ENCODE measurements at regions not wholly inside any gene's neighbourhood (a gene's known extent, or its start where the extent isn't known, plus 50 kb on each side); places are given as distances from the start of the nearest gene placed in this dataset.

DNA sequence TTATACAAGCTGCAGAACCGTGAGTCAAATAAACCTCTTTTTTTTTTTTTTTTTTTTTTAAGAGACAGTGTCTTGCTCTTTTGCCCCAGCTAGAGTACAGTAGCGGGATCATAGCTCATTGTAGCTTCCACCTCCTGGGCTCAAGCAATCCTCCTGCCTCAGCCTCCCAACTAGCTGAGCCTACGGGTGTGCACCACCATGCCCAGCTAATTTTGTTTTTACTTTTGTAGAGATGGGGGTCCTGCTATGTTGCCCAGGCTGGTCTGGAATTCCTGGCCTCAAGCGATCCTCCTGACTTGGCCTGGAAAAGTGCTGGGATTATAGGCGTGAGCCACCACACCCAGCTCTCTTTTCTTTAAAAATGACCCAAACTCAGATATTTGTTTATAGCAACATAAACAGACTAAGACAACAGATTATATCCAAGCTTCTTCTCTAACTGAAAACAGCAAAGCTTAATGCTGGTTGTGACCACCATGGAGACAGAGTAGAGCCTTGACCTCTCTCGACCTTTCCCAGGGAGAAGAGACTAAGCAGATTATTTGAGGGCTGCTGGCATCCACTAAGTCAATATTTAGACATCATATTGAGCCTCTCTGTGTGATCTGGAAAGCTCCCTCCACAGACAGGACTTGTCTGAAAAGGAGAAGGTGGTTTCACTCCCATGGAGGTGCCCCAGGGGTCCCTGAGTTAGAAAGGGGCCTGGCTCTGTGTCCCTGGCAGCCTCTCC lies 150.0 kb downstream of the KCTD15 start:
- TF ChIP-seq, protein P1, sequence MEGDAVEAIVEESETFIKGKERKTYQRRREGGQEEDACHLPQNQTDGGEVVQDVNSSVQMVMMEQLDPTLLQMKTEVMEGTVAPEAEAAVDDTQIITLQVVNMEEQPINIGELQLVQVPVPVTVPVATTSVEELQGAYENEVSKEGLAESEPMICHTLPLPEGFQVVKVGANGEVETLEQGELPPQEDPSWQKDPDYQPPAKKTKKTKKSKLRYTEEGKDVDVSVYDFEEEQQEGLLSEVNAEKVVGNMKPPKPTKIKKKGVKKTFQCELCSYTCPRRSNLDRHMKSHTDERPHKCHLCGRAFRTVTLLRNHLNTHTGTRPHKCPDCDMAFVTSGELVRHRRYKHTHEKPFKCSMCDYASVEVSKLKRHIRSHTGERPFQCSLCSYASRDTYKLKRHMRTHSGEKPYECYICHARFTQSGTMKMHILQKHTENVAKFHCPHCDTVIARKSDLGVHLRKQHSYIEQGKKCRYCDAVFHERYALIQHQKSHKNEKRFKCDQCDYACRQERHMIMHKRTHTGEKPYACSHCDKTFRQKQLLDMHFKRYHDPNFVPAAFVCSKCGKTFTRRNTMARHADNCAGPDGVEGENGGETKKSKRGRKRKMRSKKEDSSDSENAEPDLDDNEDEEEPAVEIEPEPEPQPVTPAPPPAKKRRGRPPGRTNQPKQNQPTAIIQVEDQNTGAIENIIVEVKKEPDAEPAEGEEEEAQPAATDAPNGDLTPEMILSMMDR (conservative IDR thresholded peaks at IDR 0.05; ENCODE audit: low read depth, low read length): no peak
- no peak for TF ChIP-seq EZH2 (IDR thresholded peaks at IDR 0.05; ENCODE audit: borderline replicate concordance, low read depth, low read length, poor library complexity, severe bottlenecking)

Measured in A673 (cell line).